KBM-7 (cell line): ENCODE measurements at regions not wholly inside any gene's neighbourhood (a gene's known extent, or its start where the extent isn't known, plus 50 kb on each side); places are given as distances from the start of the nearest gene placed in this dataset.

ENCODE experiments used
- DNase-seq: peaks from one replicate; pipeline ENCODE4 v3.0.0-alpha.2; 2015
- in situ Hi-C: fragments of 300-500 bp; cut with MboI; formaldehyde crosslinking; loops from 2 replicates; pipeline ENCODE4 v1.14.3; 2020; ENCODE audit warnings: low sequenced_read_pairs, low pct_unique_long_range_greater_than_20kb, mixed read lengths

GRCh38 chr11:70806461-70807194, 408.3 kb downstream of the CTTN start:
- in situ Hi-C loops: no loop called here
- no peak for DNase-seq

- in situ Hi-C loops: no loop called here
Observed at GRCh38 chr11:70807195-70807543, 408.8 kb downstream of the CTTN start.

GRCh38 chr11:70808686-70809375, 410.5 kb downstream of the CTTN start:
- in situ Hi-C loops: no loop called here
- DNase-seq: no peak

More at GRCh38 chr11:70807195-70807543, 408.8 kb downstream of the CTTN start:
- DNase-seq: no peak

- in situ Hi-C loops: no loop called here
- no peak for DNase-seq
Observed at GRCh38 chr11:70810133-70810532, 411.8 kb downstream of the CTTN start.

GRCh38 chr11:70810681-70811080, 412.4 kb downstream of the CTTN start:
- in situ Hi-C loops: no loop called here
- no peak for DNase-seq

GRCh38 chr11:70811483-70811882, 413.2 kb downstream of the CTTN start:
- in situ Hi-C loops: no loop called here

GRCh38 chr11:70811915-70812314, 413.6 kb downstream of the CTTN start:
- DNase-seq: no peak
- in situ Hi-C loops: no loop called here

More at GRCh38 chr11:70811483-70811882, 413.2 kb downstream of the CTTN start:
- no peak for DNase-seq

- in situ Hi-C loops: no loop called here
- DNase-seq: no peak
Observed at GRCh38 chr11:70812472-70812871, 414.1 kb downstream of the CTTN start.

- no peak for DNase-seq
- in situ Hi-C loops: no loop called here
Observed at GRCh38 chr11:70813651-70814050, 415.3 kb downstream of the CTTN start.

- in situ Hi-C loops: no loop called here
- DNase-seq: no peak
Observed at GRCh38 chr11:70815485-70815832, 417.1 kb downstream of the CTTN start.

GRCh38 chr11:70816156-70816678, 417.9 kb downstream of the CTTN start:
- no peak for DNase-seq
- in situ Hi-C loops: no loop called here

GRCh38 chr11:70818351-70818750, 420.0 kb downstream of the CTTN start:
- in situ Hi-C loops: no loop called here

GRCh38 chr11:70819022-70819421, 420.7 kb downstream of the CTTN start:
- DNase-seq: no peak
- in situ Hi-C loops: no loop called here

More at GRCh38 chr11:70818351-70818750, 420.0 kb downstream of the CTTN start:
- DNase-seq: no peak

- in situ Hi-C loops: no loop called here
Observed at GRCh38 chr11:70820311-70820710, 422.0 kb downstream of the CTTN start.

GRCh38 chr11:70820712-70821111, 422.4 kb downstream of the CTTN start:
- no peak for DNase-seq
- in situ Hi-C loops: no loop called here

More at GRCh38 chr11:70820311-70820710, 422.0 kb downstream of the CTTN start:
- no peak for DNase-seq

GRCh38 chr11:70823771-70824170, 425.4 kb downstream of the CTTN start:
- DNase-seq: no peak
- in situ Hi-C loops: no loop called here

- in situ Hi-C loops: no loop called here
Observed at GRCh38 chr11:70824605-70825245, 426.4 kb downstream of the CTTN start.

GRCh38 chr11:70825893-70826540, 426.4 kb downstream of the SHANK2 start:
- in situ Hi-C loops: no loop called here
- no peak for DNase-seq

More at GRCh38 chr11:70824605-70825245, 426.4 kb downstream of the CTTN start:
- no peak for DNase-seq

- DNase-seq: no peak
- in situ Hi-C loops: no loop called here
Observed at GRCh38 chr11:70826541-70827335, 425.6 kb downstream of the SHANK2 start.
